CD4-positive, CD25-positive, alpha-beta regulatory T cell (primary cell): ENCODE measurements at regions not wholly inside any gene's neighbourhood (a gene's known extent, or its start where the extent isn't known, plus 50 kb on each side); places are given as distances from the start of the nearest gene placed in this dataset.

Experiments used
- ATAC-seq, 2 donors: fragments of 150-1000 bp; cut with Tn5 transposase; one replicate each; pipeline ENCODE4 v1.10.0; 2021; ENCODE audit warnings: low read depth in 2 of 2, moderate number of reproducible peaks in 2 of 2, moderate library complexity in 1 of 2
- DNase-seq, 3 donors: peaks; one replicate each; pipeline versions ENCODE4 v3.0.0 to v3.0.0-alpha.2; 2012 to 2022; ENCODE audit warnings: mixed read lengths in 1 of 3
- H3K27ac ChIP-seq: one replicate; pipeline ENCODE4 v1.7.0; 2013; ENCODE audit warnings: mild to moderate bottlenecking, low read length; ENCODE audit not compliant: insufficient read depth, poor library complexity, severe bottlenecking
- H3K27me3 ChIP-seq: one replicate; pipeline ENCODE4 v1.7.0; 2013; ENCODE audit warnings: low read length; ENCODE audit not compliant: control insufficient read depth, insufficient read depth
- H3K36me3 ChIP-seq: one replicate; pipeline ENCODE4 v1.7.0; 2013; ENCODE audit warnings: mild to moderate bottlenecking, low read length, moderate library complexity; ENCODE audit not compliant: control insufficient read depth, insufficient read depth
- H3K4me1 ChIP-seq: 2 replicates; pipeline ENCODE4 v1.7.0; 2013; ENCODE audit warnings: mild to moderate bottlenecking, low read length; ENCODE audit not compliant: insufficient read depth, control insufficient read depth, poor library complexity, severe bottlenecking
- H3K4me3 ChIP-seq: one replicate; pipeline ENCODE4 v1.7.0; 2013; ENCODE audit warnings: low read depth, mild to moderate bottlenecking, low read length, moderate library complexity
- H3K9me3 ChIP-seq, 2 experiments: 1 replicate in 1 of 2; 2 replicates in 1 of 2; pipeline ENCODE4 v1.7.0; 2013; ENCODE audit warnings: low read length in 2 of 2, mild to moderate bottlenecking in 1 of 2, moderate library complexity in 1 of 2; ENCODE audit not compliant: control insufficient read depth in 2 of 2
- H3K27ac Mint-ChIP-seq, 3 donors: one replicate each; pipeline ENCODE4 v1.8.0; 2020 to 2022; ENCODE audit warnings: mild to moderate bottlenecking in 3 of 3, mixed read lengths in 3 of 3, moderate library complexity in 2 of 3
- H3K27me3 Mint-ChIP-seq: one replicate; pipeline ENCODE4 v1.8.0; 2022; ENCODE audit warnings: mild to moderate bottlenecking, mixed read lengths
- H3K36me3 Mint-ChIP-seq: one replicate; pipeline ENCODE4 v1.8.0; 2020; ENCODE audit warnings: mixed read lengths
- H3K4me1 Mint-ChIP-seq, 4 donors: one replicate each; pipeline ENCODE4 v1.8.0; 2020 to 2022; ENCODE audit warnings: mixed read lengths in 4 of 4, mild to moderate bottlenecking in 1 of 4
- H3K4me3 Mint-ChIP-seq, 4 donors: one replicate each; pipeline ENCODE4 v1.8.0; 2020 to 2022; ENCODE audit warnings: mild to moderate bottlenecking in 4 of 4, mixed read lengths in 4 of 4, moderate library complexity in 3 of 4
- H3K9me3 Mint-ChIP-seq, 7 donors: one replicate each; pipeline ENCODE4 v1.8.0; 2020 to 2022; ENCODE audit warnings: mixed read lengths in 7 of 7, mild to moderate bottlenecking in 3 of 7, moderate library complexity in 2 of 7

GRCh38 chr3:175890066-175890465 lies 1030.9 kb downstream of the NAALADL2 start:
- Mint-ChIP-seq H3K27me3 (no peaks in the 10 kb centered on the region), H3K4me1 (no peaks in the 10 kb centered on the region), H3K27ac (no peak overlapping the region), H3K9me3 (peaks cover 0 to 4% (median 2%) of the 10 kb centered on the region in 7 donors), H3K36me3 (no peaks in the 10 kb centered on the region), H3K4me3 (no peak overlapping the region)
- H3K36me3 ChIP-seq: no peaks in the 10 kb centered on the region
- H3K27ac ChIP-seq: no peak overlapping the region
- no peaks in the 10 kb centered on the region for H3K4me1 ChIP-seq
- DNase-seq (no peak), ATAC-seq (no peak)
- no peak overlapping the region for H3K4me3 ChIP-seq
- H3K9me3 ChIP-seq: no peaks in the 10 kb centered on the region
- H3K27me3 ChIP-seq: no peaks in the 10 kb centered on the region

GRCh38 chr3:175885231-175885766 lies 1026.2 kb downstream of the NAALADL2 start:
- DNase-seq: no peak
- peaks cover 1 to 13% (median 6%) of the 10 kb centered on the region in 7 donors for H3K9me3 Mint-ChIP-seq
- no peaks in the 10 kb centered on the region for H3K36me3 ChIP-seq
- H3K4me1 ChIP-seq: no peaks in the 10 kb centered on the region
- H3K27ac ChIP-seq: no peak overlapping the region
- no peak overlapping the region for H3K4me3 ChIP-seq
- no peak overlapping the region for H3K4me3 Mint-ChIP-seq
- H3K27ac Mint-ChIP-seq: no peak overlapping the region
- no peaks in the 10 kb centered on the region for H3K9me3 ChIP-seq
- ATAC-seq: no peak
- no peaks in the 10 kb centered on the region for H3K27me3 Mint-ChIP-seq
- H3K27me3 ChIP-seq: no peaks in the 10 kb centered on the region
- H3K36me3 Mint-ChIP-seq: no peaks in the 10 kb centered on the region
- H3K4me1 Mint-ChIP-seq: no peaks in the 10 kb centered on the region

GRCh38 chr3:175879417-175879816 lies 1020.3 kb downstream of the NAALADL2 start:
- Mint-ChIP-seq H3K4me1 (no peaks in the 10 kb centered on the region), H3K36me3 (no peaks in the 10 kb centered on the region), H3K9me3 (peaks cover 0 to 12% (median 5%) of the 10 kb centered on the region in 7 donors), H3K27ac (no peak overlapping the region), H3K4me3 (no peak overlapping the region), H3K27me3 (no peaks in the 10 kb centered on the region)
- H3K4me3 ChIP-seq: no peak overlapping the region
- DNase-seq (no peak), ATAC-seq (no peak)
- H3K9me3 ChIP-seq: no peaks in the 10 kb centered on the region
- H3K36me3 ChIP-seq: no peaks in the 10 kb centered on the region
- H3K27ac ChIP-seq: no peak overlapping the region
- no peaks in the 10 kb centered on the region for H3K4me1 ChIP-seq
- no peaks in the 10 kb centered on the region for H3K27me3 ChIP-seq

- ATAC-seq: no peak
These were observed 1010.3 kb downstream of the NAALADL2 start for GRCh38 chr3:175869404-175869803.

GRCh38 chr3:175868626-175869025 lies 1009.5 kb downstream of the NAALADL2 start:
- Histone ChIP-seq H3K27ac (no peak overlapping the region), H3K36me3 (no peaks in the 10 kb centered on the region), H3K27me3 (no peaks in the 10 kb centered on the region), H3K4me1 (no peaks in the 10 kb centered on the region), H3K9me3 (no peaks in the 10 kb centered on the region), H3K4me3 (no peak overlapping the region)
- Mint-ChIP-seq H3K9me3 (peaks cover 0 to 4% (median 0%) of the 10 kb centered on the region in 7 donors), H3K27me3 (no peaks in the 10 kb centered on the region), H3K27ac (no peak overlapping the region), H3K36me3 (no peaks in the 10 kb centered on the region), H3K4me3 (no peak overlapping the region), H3K4me1 (no peaks in the 10 kb centered on the region)
- DNase-seq (no peak), ATAC-seq (no peak)

More at GRCh38 chr3:175869404-175869803, 1010.3 kb downstream of the NAALADL2 start:
- Histone ChIP-seq H3K9me3 (no peaks in the 10 kb centered on the region), H3K27me3 (no peaks in the 10 kb centered on the region), H3K4me1 (no peaks in the 10 kb centered on the region), H3K4me3 (no peak overlapping the region), H3K36me3 (no peaks in the 10 kb centered on the region), H3K27ac (no peak overlapping the region)
- DNase-seq: no peak
- Mint-ChIP-seq H3K4me1 (no peaks in the 10 kb centered on the region), H3K27ac (no peak overlapping the region), H3K27me3 (no peaks in the 10 kb centered on the region), H3K36me3 (no peaks in the 10 kb centered on the region), H3K9me3 (peaks cover 0 to 4% (median 0%) of the 10 kb centered on the region in 7 donors), H3K4me3 (no peak overlapping the region)

- no peaks in the 10 kb centered on the region for H3K9me3 ChIP-seq
- Mint-ChIP-seq H3K27me3 (no peaks in the 10 kb centered on the region), H3K4me3 (no peak overlapping the region), H3K9me3 (peaks cover 0 to 5% (median 1%) of the 10 kb centered on the region in 7 donors), H3K27ac (no peak overlapping the region), H3K4me1 (no peaks in the 10 kb centered on the region), H3K36me3 (no peaks in the 10 kb centered on the region)
- H3K27me3 ChIP-seq: no peaks in the 10 kb centered on the region
- no peak for ATAC-seq
- no peak overlapping the region for H3K27ac ChIP-seq
- no peaks in the 10 kb centered on the region for H3K4me1 ChIP-seq
- no peak overlapping the region for H3K4me3 ChIP-seq
- no peak for DNase-seq
- no peaks in the 10 kb centered on the region for H3K36me3 ChIP-seq
These were observed 1006.6 kb downstream of the NAALADL2 start for GRCh38 chr3:175865724-175866123.

GRCh38 chr3:175861916-175862315 lies 1002.8 kb downstream of the NAALADL2 start:
- Histone ChIP-seq H3K27me3 (no peaks in the 10 kb centered on the region), H3K27ac (no peak overlapping the region), H3K4me3 (no peak overlapping the region), H3K36me3 (no peaks in the 10 kb centered on the region), H3K9me3 (no peaks in the 10 kb centered on the region), H3K4me1 (no peaks in the 10 kb centered on the region)
- Mint-ChIP-seq H3K27me3 (no peaks in the 10 kb centered on the region), H3K4me3 (no peak overlapping the region), H3K4me1 (no peaks in the 10 kb centered on the region), H3K27ac (no peak overlapping the region), H3K36me3 (no peaks in the 10 kb centered on the region), H3K9me3 (peaks cover 0 to 12% (median 1%) of the 10 kb centered on the region in 7 donors)
- ATAC-seq (no peak), DNase-seq (no peak)
